ENCODE measurements at regions not wholly inside any gene's neighbourhood (a gene's known extent, or its start where the extent isn't known, plus 50 kb on each side); places are given as distances from the start of the nearest gene placed in this dataset.
"Not testable (repeated sequence)": the region's sequence is repeated elsewhere in the genome, so short reads cannot be mapped to it uniquely, and the experiment has no call there.

GRCh38 chr6:50337532-50338122 lies 287.9 kb upstream of the DEFB112 start:
- no peak for DNase-seq (ENCODE audit: low read depth)

- no peak for DNase-seq (ENCODE audit: low read depth)
These were observed 303.9 kb upstream of the DEFB112 start for GRCh38 chr6:50353603-50354002.

DNA sequence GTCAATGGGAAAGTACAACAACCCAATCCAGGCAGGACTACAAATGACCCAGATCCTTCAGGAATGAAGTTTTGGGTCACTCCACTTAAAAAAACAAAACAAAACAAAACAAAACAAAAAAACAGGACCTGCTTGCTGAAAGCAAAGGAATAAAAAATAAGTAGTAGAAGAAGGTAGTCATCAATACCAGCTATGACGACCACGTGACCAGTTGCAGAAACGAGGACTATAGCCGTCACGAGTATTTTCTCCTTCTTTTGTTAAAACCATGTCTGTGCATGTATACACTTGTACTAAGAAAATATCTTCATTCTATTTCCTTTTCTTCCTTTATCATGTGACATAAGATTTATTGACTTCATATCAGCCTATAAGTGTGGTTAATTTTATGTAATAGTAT lies 308.4 kb upstream of the DEFB112 start:
- no peak for DNase-seq (ENCODE audit: low read depth)

- no peak for DNase-seq (ENCODE audit: low read depth)
These were observed 312.1 kb upstream of the DEFB112 start for GRCh38 chr6:50361641-50362331.

DNA sequence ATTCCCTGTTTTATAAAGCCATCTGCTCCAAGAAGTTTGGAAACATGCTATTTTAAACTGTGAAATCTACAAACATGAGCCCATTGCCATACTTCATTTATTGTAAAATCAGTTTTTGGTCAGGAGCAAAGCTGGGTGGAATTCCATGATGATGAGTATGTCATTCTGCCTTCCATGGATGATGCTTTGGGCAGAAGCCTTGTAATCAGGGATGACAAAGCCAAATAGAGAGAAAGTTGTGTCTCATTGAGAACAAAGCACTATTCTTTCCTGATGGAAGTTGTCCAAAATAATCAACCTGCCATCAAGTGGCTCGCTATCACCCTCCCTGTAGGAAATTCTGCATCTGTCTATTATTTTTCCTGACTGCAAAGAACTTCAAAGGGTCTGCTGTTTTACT lies 313.0 kb upstream of the DEFB112 start:
- no peak for DNase-seq (ENCODE audit: low read depth)

DNA sequence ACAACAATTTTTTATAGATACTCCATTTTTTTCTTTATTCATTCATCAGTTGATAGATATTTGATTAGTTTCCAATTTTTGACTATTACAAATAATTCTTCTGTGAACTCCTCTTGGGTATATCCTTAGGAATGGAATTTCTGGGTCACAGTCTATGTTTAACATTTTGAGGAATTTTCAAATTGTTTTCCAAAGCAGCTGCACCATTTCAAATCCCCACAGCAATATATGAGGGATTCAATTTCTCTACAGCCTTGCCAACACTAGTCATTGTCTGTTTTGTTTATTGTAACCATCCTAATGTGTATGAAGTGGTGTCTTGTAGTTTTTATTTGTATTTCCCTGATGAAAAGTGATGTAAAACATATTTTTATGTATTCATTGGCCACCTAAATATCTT lies 320.3 kb upstream of the DEFB112 start:
- DNase-seq (ENCODE audit: low read depth), result no peak

DNA sequence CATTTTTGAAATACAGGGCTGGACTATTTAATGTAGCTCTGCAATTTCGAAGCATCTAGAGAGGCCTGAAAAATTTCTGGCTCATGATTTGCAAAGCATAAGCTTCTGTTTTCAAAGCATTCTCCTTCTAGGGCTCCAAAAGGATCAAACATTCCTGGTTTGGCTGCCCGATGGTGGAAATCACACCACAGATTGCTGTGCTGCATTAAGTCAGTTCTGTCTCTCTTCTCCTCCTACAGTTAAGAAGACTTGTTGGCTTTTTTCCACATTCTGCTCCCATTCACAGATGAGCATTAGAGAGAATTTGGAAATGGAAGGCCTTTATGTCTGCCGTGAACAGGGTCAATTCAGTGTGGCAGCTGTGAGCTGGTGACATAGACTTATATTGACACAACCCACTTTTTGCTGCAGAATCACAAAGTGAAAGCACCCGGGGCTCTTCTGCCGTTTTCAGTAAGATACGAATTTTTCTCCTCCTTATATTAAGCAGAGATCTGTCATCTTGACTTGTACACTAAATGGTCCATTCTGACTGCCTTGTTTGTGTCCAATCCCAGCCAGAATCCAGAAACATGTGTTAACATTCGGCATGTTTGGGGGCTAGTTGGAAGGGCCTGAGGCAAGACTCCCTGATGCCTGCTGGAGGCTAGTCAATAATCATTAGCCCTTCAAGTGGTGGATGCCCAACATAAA lies 330.8 kb upstream of the DEFB112 start:
- no peak for DNase-seq (ENCODE audit: low read depth)

DNA sequence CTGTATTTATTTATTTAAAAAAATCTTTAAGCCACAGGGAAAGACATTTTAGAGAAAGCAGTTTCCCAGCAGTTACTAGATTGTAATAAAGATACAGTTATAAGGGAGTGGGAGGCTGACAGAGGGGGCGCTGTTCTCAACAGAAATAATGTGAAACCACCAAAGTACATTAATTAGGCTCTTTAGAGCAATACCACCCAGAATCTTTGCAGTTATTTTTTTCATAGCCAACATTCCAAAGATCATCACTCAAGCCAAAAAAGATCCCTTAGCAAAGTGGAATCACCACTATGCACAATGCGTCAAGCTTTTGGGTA lies 331.3 kb upstream of the DEFB112 start:
- no peak for DNase-seq (ENCODE audit: low read depth)

DNA sequence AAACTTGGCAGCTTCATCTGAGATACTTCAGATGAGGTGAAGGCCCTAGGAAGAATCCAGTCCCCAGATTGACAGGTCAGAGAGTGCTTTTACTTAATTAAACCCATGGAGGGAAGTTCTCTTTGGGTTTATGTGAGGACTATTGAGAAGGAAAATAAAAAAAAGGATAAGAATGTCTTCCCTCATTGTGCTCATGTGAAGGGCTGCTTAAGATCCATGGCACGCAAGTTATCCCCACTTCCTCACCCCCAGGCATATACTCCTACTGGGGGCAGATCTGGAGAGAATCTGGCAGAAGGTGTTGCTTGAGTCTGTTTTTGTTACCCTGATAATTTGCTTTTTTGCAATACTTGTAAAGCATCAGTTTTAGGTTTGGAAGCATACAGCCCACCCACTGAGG lies 322.9 kb upstream of the TFAP2D start:
- no peak for DNase-seq (ENCODE audit: low read depth)

- not testable (repeated sequence) for DNase-seq (ENCODE audit: low read depth)
These were observed 319.2 kb upstream of the TFAP2D start for GRCh38 chr6:50394139-50394538.

DNA sequence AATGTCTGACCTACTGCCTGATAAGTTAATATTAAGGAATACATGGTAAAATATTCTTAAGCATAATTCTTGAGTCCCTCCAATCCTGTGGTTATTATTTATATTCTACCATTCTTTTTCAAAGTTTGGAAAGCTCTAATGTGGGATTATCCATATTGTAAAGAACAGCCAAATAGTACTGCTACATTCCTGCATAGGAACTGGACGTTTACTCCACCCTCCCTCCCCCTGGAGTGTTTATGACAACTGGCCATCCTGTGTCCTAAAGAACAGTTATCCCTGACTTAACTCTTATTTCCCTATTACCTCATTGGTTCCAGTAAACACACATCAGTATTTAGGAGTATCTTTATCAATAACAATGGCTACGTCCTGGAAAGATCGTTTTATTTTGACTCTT lies 308.7 kb upstream of the TFAP2D start:
- DNase-seq (ENCODE audit: low read depth), result no peak

- DNase-seq (ENCODE audit: low read depth), result no peak
These were observed 302.7 kb upstream of the TFAP2D start for GRCh38 chr6:50410579-50410978.

- DNase-seq (ENCODE audit: low read depth), result not testable (repeated sequence)
These were observed 292.3 kb upstream of the TFAP2D start for GRCh38 chr6:50421041-50421440.

DNA sequence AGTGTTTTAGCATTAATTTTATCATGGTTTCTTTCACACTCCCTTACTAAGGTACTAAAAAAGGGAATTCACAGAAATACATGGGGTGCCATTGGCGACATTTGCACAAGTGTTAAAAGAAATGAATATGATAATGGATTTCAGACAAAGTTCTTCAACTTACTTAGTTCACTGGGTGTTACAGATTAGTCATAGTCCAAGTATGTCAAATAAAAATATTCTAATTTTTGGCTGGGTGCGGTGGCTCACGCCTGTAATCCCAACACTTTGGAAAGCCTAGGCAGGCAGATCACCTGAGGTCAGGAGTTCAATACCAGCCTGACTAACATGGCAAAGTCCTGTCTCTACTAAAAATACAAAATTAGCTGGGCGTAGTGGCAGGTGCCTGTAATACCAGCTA lies 286.1 kb upstream of the TFAP2D start:
- DNase-seq (ENCODE audit: low read depth), result no peak

GRCh38 chr6:50437901-50438300 lies 275.4 kb upstream of the TFAP2D start:
- DNase-seq (ENCODE audit: low read depth), result no peak

- no peak for DNase-seq (ENCODE audit: low read depth)
These were observed 270.7 kb upstream of the TFAP2D start for GRCh38 chr6:50442531-50443040.

- no peak for DNase-seq (ENCODE audit: low read depth)
These were observed 270.2 kb upstream of the TFAP2D start for GRCh38 chr6:50443144-50443543.

GRCh38 chr6:50449128-50449527 lies 264.2 kb upstream of the TFAP2D start:
- no peak for DNase-seq (ENCODE audit: low read depth)

GRCh38 chr6:50451826-50452400 lies 261.4 kb upstream of the TFAP2D start:
- DNase-seq (ENCODE audit: low read depth), result no peak

DNA sequence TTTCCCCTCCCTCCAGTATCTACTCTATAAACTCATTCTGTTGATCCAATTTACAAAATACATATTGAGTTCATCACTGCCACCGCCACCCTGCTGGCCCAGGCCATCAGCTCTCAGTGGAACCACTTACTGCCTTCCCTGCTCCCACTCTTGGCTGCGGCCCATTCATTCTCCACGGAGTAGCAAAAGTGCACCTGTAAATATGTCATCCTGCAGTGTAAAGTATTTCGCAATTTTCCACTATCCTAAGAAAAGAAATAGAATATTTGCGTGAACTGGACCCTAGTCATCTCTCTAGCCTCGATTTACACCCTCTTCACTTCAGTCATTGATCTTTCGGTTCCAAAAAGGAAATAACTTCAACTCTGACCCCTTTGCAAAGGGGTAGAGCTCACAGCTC lies 258.3 kb upstream of the TFAP2D start:
- no peak for DNase-seq (ENCODE audit: low read depth)

GRCh38 chr6:50457351-50457750 lies 256.0 kb upstream of the TFAP2D start:
- DNase-seq (ENCODE audit: low read depth), result no peak

DNA sequence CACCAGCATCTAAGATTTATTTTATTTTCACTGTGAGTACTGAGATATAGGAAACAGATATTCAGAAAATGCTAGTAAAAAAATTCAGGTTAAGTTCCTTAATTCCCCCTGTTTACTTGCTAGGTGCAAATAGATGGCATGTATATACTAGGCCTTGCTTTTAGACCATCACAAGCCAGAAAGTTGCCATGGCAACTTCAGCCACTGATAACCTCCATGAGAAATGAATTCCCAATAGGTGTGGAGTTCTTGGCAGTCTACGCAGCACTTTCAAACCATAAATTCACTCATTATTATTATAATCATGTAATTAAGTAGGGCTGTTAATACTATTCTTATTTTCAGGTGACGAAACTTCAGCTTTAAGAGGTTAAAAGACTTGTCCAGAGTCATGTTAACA lies 251.6 kb upstream of the TFAP2D start:
- no peak for DNase-seq (ENCODE audit: low read depth)

- no peak for DNase-seq (ENCODE audit: low read depth)
These were observed 249.4 kb upstream of the TFAP2D start for GRCh38 chr6:50463931-50464330.

Data from CMK (cell line).